ENCODE measurements at regions not wholly inside any gene's neighbourhood (a gene's known extent, or its start where the extent isn't known, plus 50 kb on each side); places are given as distances from the start of the nearest gene placed in this dataset.

DNA sequence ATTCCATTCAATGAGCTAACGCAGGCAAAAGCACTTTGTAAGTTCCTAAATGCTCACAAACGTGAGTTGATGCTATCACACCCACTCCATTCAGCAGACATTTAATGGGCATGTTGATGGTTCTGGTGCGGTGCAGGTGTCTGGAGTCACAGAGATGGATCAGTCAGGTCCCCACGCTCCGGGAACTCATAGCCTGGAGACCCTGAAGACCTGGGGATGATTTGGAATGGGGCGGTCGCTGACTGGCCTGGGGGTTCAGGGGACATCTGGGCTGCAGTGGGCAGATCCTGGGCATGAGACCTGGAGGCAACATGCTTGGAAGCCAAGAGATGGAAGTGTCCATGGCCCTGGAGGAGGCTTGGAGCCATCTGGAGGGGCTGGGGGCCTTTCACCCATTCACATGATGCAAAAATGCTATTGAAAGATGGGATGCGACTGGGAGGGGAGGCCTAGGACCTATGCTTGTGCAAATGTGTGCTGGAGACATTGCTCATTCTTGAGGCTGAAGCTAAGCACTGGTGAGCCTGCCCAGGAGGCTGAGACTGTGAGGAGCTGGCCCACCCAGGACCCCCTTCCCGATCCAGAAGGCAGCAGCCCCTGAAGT, 522.6 kb downstream of the GLRX3 start:
- no peak for DNase-seq
- ATAC-seq, result no peak
- no peak overlapping the region for H3K4me3 ChIP-seq (ENCODE audit: low read length)
- no peak overlapping the region for H3K4me2 ChIP-seq (ENCODE audit: low read length)
- intact Hi-C loops (cut with micrococcal nuclease), result no loop called here
- no peaks in the 10 kb centered on the region for H3K4me1 ChIP-seq (ENCODE audit: insufficient read depth, low read length)
- no peaks in the 10 kb centered on the region for H4K20me1 ChIP-seq (ENCODE audit: low read length)
- H3K9me3 ChIP-seq (ENCODE audit: low read length), result no peaks in the 10 kb centered on the region
- H2AFZ ChIP-seq (ENCODE audit: low read length), result no peak overlapping the region
- H3K27ac ChIP-seq (ENCODE audit: low read length), result no peak overlapping the region
- no peaks in the 10 kb centered on the region for H3K79me2 ChIP-seq (ENCODE audit: low read length)
- POLR2A ChIA-PET (ENCODE audit: unreplicated experiment), result no interaction called here
- H3K27me3 ChIP-seq (ENCODE audit: low read length), result no peaks in the 10 kb centered on the region
- H3K36me3 ChIP-seq (ENCODE audit: low read depth, low read length), result no peaks in the 10 kb centered on the region
- TF ChIP-seq EZH2phosphoT487 (IDR thresholded peaks at IDR 0.05; ENCODE audit: borderline replicate concordance, low read length), result no peak
- TF ChIP-seq EZH2 (IDR thresholded peaks at IDR 0.05; ENCODE audit: low read length, unreplicated experiment), result no peak
- TF ChIP-seq, protein P1, sequence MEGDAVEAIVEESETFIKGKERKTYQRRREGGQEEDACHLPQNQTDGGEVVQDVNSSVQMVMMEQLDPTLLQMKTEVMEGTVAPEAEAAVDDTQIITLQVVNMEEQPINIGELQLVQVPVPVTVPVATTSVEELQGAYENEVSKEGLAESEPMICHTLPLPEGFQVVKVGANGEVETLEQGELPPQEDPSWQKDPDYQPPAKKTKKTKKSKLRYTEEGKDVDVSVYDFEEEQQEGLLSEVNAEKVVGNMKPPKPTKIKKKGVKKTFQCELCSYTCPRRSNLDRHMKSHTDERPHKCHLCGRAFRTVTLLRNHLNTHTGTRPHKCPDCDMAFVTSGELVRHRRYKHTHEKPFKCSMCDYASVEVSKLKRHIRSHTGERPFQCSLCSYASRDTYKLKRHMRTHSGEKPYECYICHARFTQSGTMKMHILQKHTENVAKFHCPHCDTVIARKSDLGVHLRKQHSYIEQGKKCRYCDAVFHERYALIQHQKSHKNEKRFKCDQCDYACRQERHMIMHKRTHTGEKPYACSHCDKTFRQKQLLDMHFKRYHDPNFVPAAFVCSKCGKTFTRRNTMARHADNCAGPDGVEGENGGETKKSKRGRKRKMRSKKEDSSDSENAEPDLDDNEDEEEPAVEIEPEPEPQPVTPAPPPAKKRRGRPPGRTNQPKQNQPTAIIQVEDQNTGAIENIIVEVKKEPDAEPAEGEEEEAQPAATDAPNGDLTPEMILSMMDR (conservative IDR thresholded peaks at IDR 0.05; ENCODE audit: low read depth, low read length), result no peak
- BruUV-seq (replicated peaks), result no TSS peak
- H3F3A ChIP-seq (ENCODE audit: low read length, unreplicated experiment), result no peaks in the 10 kb centered on the region
- CTCF ChIA-PET, result no interaction called here
- H3K9ac ChIP-seq (ENCODE audit: low read length), result no peak overlapping the region
- H3K9me2 ChIP-seq (replicated peaks; ENCODE audit: low read length), result no peaks in the 10 kb centered on the region

DNA sequence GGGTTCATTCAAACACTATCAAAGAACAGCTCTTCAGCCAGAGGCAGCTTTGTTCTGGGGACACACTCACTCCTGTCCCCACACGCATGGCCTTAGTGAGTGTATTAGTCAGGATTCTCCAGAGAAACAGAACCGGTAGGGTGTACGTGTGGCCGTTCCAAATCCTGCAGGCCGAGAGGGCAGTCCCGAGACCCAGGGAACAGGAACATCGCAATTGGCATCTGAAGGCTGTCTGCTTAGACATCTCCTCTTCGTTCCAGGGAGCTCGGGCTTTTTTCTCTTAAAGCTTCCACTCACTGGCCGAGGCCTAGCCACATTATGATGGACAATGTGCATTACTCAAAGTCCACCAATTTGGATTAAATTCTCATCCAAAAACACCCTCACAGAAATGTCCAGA, 523.3 kb downstream of the GLRX3 start:
- Histone ChIP-seq H3K4me3 (ENCODE audit: low read length) (no peak overlapping the region), H3K36me3 (ENCODE audit: low read depth, low read length) (no peaks in the 10 kb centered on the region), H3K79me2 (ENCODE audit: low read length) (no peaks in the 10 kb centered on the region), H3K9me2 (replicated peaks; ENCODE audit: low read length) (no peaks in the 10 kb centered on the region), H3F3A (ENCODE audit: low read length, unreplicated experiment) (no peaks in the 10 kb centered on the region), H3K27ac (ENCODE audit: low read length) (no peak overlapping the region), H3K4me1 (ENCODE audit: insufficient read depth, low read length) (no peaks in the 10 kb centered on the region), H3K4me2 (ENCODE audit: low read length) (no peak overlapping the region), H3K9ac (ENCODE audit: low read length) (no peak overlapping the region), H4K20me1 (ENCODE audit: low read length) (no peaks in the 10 kb centered on the region), H3K9me3 (ENCODE audit: low read length) (no peaks in the 10 kb centered on the region), H2AFZ (ENCODE audit: low read length) (no peak overlapping the region), H3K27me3 (ENCODE audit: low read length) (no peaks in the 10 kb centered on the region)
- BruUV-seq (replicated peaks), result no TSS peak
- intact Hi-C loops (cut with micrococcal nuclease), result no loop called here
- ChIA-PET CTCF (no interaction called here), POLR2A (ENCODE audit: unreplicated experiment) (no interaction called here)
- DNase-seq (no peak), ATAC-seq (no peak)
- no peak for TF ChIP-seq EZH2 (IDR thresholded peaks at IDR 0.05; ENCODE audit: low read length, unreplicated experiment)
- TF ChIP-seq, protein P1 (conservative IDR thresholded peaks at IDR 0.05; ENCODE audit: low read depth, low read length), result no peak
- TF ChIP-seq EZH2phosphoT487 (IDR thresholded peaks at IDR 0.05; ENCODE audit: borderline replicate concordance, low read length), result no peak

DNA sequence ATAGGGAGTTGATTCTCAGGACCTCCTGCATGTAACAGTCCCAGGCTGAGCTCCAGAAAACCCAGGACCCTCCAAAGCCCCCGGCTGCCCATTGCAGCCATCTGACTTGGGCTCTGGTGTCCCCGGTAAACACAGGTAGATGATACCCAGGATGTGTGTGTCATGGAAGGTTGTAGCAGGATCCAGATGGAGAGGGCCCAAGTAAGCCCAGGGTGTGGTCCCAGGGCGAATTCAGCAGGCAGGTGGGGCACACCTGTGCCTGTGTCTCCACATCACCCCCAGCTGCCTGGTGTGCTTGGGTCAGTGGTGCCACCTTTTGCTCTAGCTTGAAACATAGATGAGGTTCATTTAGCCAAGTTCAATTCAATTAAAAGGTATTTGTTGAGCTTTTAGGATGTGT, 524.1 kb downstream of the GLRX3 start:
- intact Hi-C loops (cut with micrococcal nuclease), result no loop called here

More for the DNA sequence above, 524.1 kb downstream of the GLRX3 start:
- no peaks in the 10 kb centered on the region for H3F3A ChIP-seq (ENCODE audit: low read length, unreplicated experiment)
- no peaks in the 10 kb centered on the region for H3K79me2 ChIP-seq (ENCODE audit: low read length)
- POLR2A ChIA-PET (ENCODE audit: unreplicated experiment), result no interaction called here
- H3K27ac ChIP-seq (ENCODE audit: low read length), result no peak overlapping the region
- no peak overlapping the region for H3K4me2 ChIP-seq (ENCODE audit: low read length)
- no peaks in the 10 kb centered on the region for H3K9me2 ChIP-seq (replicated peaks; ENCODE audit: low read length)
- no peak overlapping the region for H2AFZ ChIP-seq (ENCODE audit: low read length)
- no TSS peak for BruUV-seq (replicated peaks)
- DNase-seq (no peak), ATAC-seq (no peak)
- TF ChIP-seq EZH2 (IDR thresholded peaks at IDR 0.05; ENCODE audit: low read length, unreplicated experiment) (no peak), EZH2phosphoT487 (IDR thresholded peaks at IDR 0.05; ENCODE audit: borderline replicate concordance, low read length) (no peak)
- TF ChIP-seq, protein P1 (conservative IDR thresholded peaks at IDR 0.05; ENCODE audit: low read depth, low read length), result no peak
- no peaks in the 10 kb centered on the region for H3K4me1 ChIP-seq (ENCODE audit: insufficient read depth, low read length)
- H4K20me1 ChIP-seq (ENCODE audit: low read length), result no peaks in the 10 kb centered on the region
- CTCF ChIA-PET, result no interaction called here
- H3K36me3 ChIP-seq (ENCODE audit: low read depth, low read length), result no peaks in the 10 kb centered on the region
- H3K4me3 ChIP-seq (ENCODE audit: low read length), result no peak overlapping the region
- H3K27me3 ChIP-seq (ENCODE audit: low read length), result no peaks in the 10 kb centered on the region
- no peaks in the 10 kb centered on the region for H3K9me3 ChIP-seq (ENCODE audit: low read length)
- no peak overlapping the region for H3K9ac ChIP-seq (ENCODE audit: low read length)
